ENCODE measurements at regions not wholly inside any gene's neighbourhood (a gene's known extent, or its start where the extent isn't known, plus 50 kb on each side); places are given as distances from the start of the nearest gene placed in this dataset.

GRCh38 chr3:35498506-35499210 lies 140.7 kb upstream of the ARPP21 start:
- TF ChIP-seq, protein P1, sequence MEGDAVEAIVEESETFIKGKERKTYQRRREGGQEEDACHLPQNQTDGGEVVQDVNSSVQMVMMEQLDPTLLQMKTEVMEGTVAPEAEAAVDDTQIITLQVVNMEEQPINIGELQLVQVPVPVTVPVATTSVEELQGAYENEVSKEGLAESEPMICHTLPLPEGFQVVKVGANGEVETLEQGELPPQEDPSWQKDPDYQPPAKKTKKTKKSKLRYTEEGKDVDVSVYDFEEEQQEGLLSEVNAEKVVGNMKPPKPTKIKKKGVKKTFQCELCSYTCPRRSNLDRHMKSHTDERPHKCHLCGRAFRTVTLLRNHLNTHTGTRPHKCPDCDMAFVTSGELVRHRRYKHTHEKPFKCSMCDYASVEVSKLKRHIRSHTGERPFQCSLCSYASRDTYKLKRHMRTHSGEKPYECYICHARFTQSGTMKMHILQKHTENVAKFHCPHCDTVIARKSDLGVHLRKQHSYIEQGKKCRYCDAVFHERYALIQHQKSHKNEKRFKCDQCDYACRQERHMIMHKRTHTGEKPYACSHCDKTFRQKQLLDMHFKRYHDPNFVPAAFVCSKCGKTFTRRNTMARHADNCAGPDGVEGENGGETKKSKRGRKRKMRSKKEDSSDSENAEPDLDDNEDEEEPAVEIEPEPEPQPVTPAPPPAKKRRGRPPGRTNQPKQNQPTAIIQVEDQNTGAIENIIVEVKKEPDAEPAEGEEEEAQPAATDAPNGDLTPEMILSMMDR (IDR thresholded peaks at IDR 0.05; ENCODE audit: insufficient read depth, low read length, severe bottlenecking) = no peak
- FAIRE-seq (no peak), DNase-seq (ENCODE audit: low read depth) (no peak)
- Histone ChIP-seq H3K27me3 (ENCODE audit: control insufficient read depth, insufficient read depth, low read length) (no peaks in the 10 kb centered on the region), H3K36me3 (ENCODE audit: control insufficient read depth, insufficient read depth, low read length) (no peaks in the 10 kb centered on the region), H3K4me3 (ENCODE audit: low read depth, low read length) (no peak overlapping the region)

GRCh38 chr3:35500641-35501350 lies 138.5 kb upstream of the ARPP21 start:
- no peaks in the 10 kb centered on the region for H3K36me3 ChIP-seq (ENCODE audit: control insufficient read depth, insufficient read depth, low read length)
- H3K27me3 ChIP-seq (ENCODE audit: control insufficient read depth, insufficient read depth, low read length) = no peaks in the 10 kb centered on the region
- DNase-seq (ENCODE audit: low read depth) (no peak), FAIRE-seq (no peak)
- TF ChIP-seq, protein P1 (IDR thresholded peaks at IDR 0.05; ENCODE audit: insufficient read depth, low read length, severe bottlenecking) = no peak
- H3K4me3 ChIP-seq (ENCODE audit: low read depth, low read length) = no peak overlapping the region

DNA sequence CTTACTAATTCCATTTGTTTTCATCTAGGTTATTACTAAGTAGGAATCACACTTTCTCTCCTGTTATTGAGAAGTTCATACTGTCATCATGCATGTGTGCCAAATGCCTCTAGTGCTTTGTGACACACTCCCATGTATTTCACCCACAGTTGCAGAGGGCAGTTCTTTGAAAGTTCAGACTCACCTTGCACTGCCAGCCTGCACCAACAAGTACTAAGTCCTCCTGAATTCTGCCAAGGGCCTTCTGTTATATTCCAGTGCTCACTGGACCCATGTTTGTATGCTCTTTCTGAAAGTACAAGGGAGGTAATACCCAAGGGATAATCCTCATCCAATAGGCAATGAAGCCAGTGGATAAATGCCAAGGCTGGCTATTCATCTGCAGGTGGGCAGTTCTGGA lies 136.6 kb upstream of the ARPP21 start:
- no peak for FAIRE-seq
- no peaks in the 10 kb centered on the region for H3K36me3 ChIP-seq (ENCODE audit: control insufficient read depth, insufficient read depth, low read length)

GRCh38 chr3:35505181-35505580 lies 134.1 kb upstream of the ARPP21 start:
- FAIRE-seq = no peak
- H3K27me3 ChIP-seq (ENCODE audit: control insufficient read depth, insufficient read depth, low read length) = no peaks in the 10 kb centered on the region

More for the DNA sequence above, 136.6 kb upstream of the ARPP21 start:
- DNase-seq (ENCODE audit: low read depth) = no peak
- Histone ChIP-seq H3K4me3 (ENCODE audit: low read depth, low read length) (no peak overlapping the region), H3K27me3 (ENCODE audit: control insufficient read depth, insufficient read depth, low read length) (no peaks in the 10 kb centered on the region)
- TF ChIP-seq, protein P1 (IDR thresholded peaks at IDR 0.05; ENCODE audit: insufficient read depth, low read length, severe bottlenecking) = no peak

DNA sequence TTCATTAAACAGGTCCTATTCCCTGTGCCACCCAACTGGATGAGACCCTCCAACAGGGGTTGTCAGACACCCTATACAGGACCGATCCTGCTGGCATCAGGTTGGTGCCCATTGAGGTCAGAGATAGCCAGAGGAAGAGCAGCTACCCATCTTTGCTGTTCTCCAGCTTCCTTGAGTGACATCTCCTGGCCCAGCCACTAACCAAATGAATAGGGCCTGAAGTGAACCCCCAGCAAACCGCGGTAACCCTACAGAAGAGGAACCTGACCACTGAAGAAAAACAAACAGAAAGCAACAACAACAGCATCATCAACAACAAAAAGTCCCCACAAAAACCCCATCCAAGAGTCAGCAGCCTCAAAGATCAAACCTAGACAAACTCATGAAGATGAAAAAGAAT lies 133.6 kb upstream of the ARPP21 start:
- TF ChIP-seq, protein P1 (IDR thresholded peaks at IDR 0.05; ENCODE audit: insufficient read depth, low read length, severe bottlenecking) = no peak
- DNase-seq (ENCODE audit: low read depth) (no peak), FAIRE-seq (no peak)
- H3K27me3 ChIP-seq (ENCODE audit: control insufficient read depth, insufficient read depth, low read length) = no peaks in the 10 kb centered on the region
- no peak overlapping the region for H3K4me3 ChIP-seq (ENCODE audit: low read depth, low read length)
- H3K36me3 ChIP-seq (ENCODE audit: control insufficient read depth, insufficient read depth, low read length) = no peaks in the 10 kb centered on the region

More at GRCh38 chr3:35505181-35505580, 134.1 kb upstream of the ARPP21 start:
- Histone ChIP-seq H3K36me3 (ENCODE audit: control insufficient read depth, insufficient read depth, low read length) (no peaks in the 10 kb centered on the region), H3K4me3 (ENCODE audit: low read depth, low read length) (no peak overlapping the region)
- TF ChIP-seq, protein P1 (IDR thresholded peaks at IDR 0.05; ENCODE audit: insufficient read depth, low read length, severe bottlenecking) = no peak
- no peak for DNase-seq (ENCODE audit: low read depth)
